Fibroblast of pulmonary artery (primary cell): ENCODE measurements at regions not wholly inside any gene's neighbourhood (a gene's known extent, or its start where the extent isn't known, plus 50 kb on each side); places are given as distances from the start of the nearest gene placed in this dataset.

Experiments
- DNase-seq: peaks from one replicate; pipeline ENCODE4 v3.0.0-alpha.2; 2010; ENCODE audit warnings: low read depth
- H3K4me3 ChIP-seq: replicated peaks from 2 replicates; pipeline ENCODE4 v1.5.1; 2011; ENCODE audit warnings: low read depth, mild to moderate bottlenecking, control low read depth, low read length, moderate library complexity
- TF ChIP-seq, protein P1 (sequence below): IDR thresholded peaks from 2 replicates; pipeline ENCODE4 v1.5.1; 2011; ENCODE audit warnings: mild to moderate bottlenecking, control low read depth, low read length, inconsistent platforms; ENCODE audit errors: missing control alignments

- H3K4me3 ChIP-seq = no peak overlapping the region
- DNase-seq = no peak
- TF ChIP-seq, protein P1, sequence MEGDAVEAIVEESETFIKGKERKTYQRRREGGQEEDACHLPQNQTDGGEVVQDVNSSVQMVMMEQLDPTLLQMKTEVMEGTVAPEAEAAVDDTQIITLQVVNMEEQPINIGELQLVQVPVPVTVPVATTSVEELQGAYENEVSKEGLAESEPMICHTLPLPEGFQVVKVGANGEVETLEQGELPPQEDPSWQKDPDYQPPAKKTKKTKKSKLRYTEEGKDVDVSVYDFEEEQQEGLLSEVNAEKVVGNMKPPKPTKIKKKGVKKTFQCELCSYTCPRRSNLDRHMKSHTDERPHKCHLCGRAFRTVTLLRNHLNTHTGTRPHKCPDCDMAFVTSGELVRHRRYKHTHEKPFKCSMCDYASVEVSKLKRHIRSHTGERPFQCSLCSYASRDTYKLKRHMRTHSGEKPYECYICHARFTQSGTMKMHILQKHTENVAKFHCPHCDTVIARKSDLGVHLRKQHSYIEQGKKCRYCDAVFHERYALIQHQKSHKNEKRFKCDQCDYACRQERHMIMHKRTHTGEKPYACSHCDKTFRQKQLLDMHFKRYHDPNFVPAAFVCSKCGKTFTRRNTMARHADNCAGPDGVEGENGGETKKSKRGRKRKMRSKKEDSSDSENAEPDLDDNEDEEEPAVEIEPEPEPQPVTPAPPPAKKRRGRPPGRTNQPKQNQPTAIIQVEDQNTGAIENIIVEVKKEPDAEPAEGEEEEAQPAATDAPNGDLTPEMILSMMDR = no peak
These were observed 110.8 kb downstream of the TSEN15 start for GRCh38 chr1:184162281-184162680.

DNA sequence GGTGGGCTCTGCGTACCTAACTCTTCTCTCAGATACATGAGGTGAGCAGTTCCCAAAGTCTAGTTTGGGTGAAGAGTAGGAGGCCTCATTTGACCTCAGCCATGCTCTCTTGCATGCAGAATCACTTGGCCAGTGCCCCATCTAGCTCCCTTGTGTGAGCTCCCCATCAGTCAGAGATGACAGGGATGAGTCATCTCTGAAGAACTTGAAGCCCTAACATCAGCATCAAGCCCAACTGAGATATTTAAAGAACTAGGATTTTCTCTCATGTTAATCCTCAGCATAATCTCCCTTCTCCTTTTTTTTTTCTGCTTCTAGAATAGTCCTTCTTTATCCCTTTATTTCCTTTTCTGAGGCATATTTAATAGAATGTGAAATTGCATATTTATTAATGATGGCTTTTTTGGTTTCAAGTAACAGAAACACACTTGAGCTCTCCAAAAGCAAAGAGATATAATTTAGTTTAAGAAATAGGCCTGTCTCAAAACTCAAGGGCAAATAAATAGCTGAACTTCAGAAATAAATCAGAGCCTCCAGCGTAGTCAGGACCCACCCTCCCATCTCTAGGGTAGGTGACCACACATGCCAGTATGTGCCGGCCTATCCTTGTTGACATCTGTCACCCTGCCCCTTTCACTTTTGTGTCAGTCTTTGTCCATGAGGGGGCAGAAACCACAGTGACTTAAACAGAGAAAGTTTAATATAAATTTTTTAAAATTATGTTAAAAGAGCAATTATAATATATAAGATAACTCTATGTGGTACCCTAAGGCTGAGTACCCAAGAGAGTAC lies 112.3 kb downstream of the TSEN15 start:
- H3K4me3 ChIP-seq = no peak overlapping the region
- DNase-seq = peak; percentile 56
- TF ChIP-seq, protein P1 = no peak

DNA sequence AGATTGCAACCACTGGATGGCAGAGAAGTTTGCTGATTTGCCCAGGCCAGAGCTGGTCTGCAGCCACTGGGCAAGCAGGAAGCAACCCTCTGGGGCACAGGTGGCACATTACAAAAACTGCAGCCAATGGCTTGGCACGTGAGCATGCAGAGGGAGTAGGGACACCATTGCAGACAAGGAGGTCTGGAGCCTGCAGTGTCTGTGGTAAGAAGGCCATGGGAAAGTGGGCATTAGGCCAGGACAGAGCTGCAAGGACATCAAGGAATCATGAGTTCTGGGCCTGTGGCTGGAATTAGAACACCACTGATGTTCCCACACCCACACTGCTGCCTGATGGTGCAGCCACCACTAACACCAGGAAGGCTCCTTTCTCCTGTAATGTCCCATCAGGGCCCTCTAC lies 113.0 kb downstream of the TSEN15 start:
- no peak for DNase-seq

GRCh38 chr1:184166485-184166884 lies 115.0 kb downstream of the TSEN15 start:
- no peak for DNase-seq
- TF ChIP-seq, protein P1 = no peak
- H3K4me3 ChIP-seq = no peak overlapping the region

More for the DNA sequence above, 113.0 kb downstream of the TSEN15 start:
- H3K4me3 ChIP-seq = no peak overlapping the region
- TF ChIP-seq, protein P1 = no peak

DNA sequence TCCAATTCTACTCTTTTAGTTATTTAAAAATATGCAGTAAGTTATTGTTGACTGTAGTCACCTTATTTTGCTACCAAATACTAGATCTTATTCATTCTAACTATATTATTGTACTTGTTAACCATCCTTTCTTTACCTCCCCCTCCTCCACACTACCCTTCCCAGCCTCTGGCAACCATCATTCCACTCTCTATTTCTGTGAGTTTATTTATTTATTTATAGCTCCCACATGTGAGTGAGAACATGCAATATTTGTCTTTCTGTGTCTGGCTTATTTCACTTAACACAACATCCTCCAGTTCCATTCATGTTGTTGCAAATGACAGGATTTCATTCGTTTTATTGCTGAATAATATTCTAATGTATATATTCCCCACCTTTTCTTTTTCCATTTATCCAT lies 115.8 kb downstream of the TSEN15 start:
- H3K4me3 ChIP-seq = no peak overlapping the region
- DNase-seq = no peak
- TF ChIP-seq, protein P1 = no peak

- TF ChIP-seq, protein P1 = no peak
- no peak for DNase-seq
- H3K4me3 ChIP-seq = no peak overlapping the region
These were observed 119.2 kb downstream of the TSEN15 start for GRCh38 chr1:184170719-184171118.

DNA sequence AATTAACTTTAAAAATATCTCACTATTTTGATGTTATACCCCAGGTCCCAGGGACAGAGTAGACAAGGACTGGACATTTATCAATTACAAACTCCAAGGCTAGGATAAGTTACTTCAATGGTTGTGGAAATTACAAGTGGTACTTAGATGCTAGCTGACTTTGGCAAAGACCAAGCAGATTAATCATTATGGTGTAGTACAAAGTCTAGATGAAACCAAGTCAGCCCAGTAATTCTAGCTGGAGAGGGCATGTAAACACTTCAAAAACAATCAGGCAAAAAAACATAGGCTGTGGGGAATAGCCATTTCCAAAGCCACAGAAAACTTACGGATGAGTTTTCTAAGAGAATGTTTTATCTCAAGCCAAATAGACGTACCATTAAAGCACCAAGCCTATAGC lies 124.5 kb downstream of the TSEN15 start:
- H3K4me3 ChIP-seq = no peak overlapping the region
- TF ChIP-seq, protein P1 = no peak
- no peak for DNase-seq
